GM23338 (cell line): ENCODE measurements at regions not wholly inside any gene's neighbourhood (a gene's known extent, or its start where the extent isn't known, plus 50 kb on each side); places are given as distances from the start of the nearest gene placed in this dataset.

Experiments used
- ATAC-seq: fragments of 200-7000 bp; cut with Tn5 transposase; 3 replicates; pipeline ENCODE4 v1.9.1; 2020
- DNase-seq: peaks from one replicate; pipeline ENCODE4 v3.0.0-alpha.2; 2015; ENCODE audit warnings: low spot score
- H2AFZ ChIP-seq: fragments of 200-600 bp; sonication (generic); 2 replicates; pipeline ENCODE4 v1.8.0; 2016; ENCODE audit warnings: antibody characterized with exemption, mild to moderate bottlenecking, moderate library complexity
- H3F3A ChIP-seq: fragments of 200-600 bp; sonication (generic); replicated peaks from 2 replicates; pipeline ENCODE4 v1.8.0; 2017; ENCODE audit warnings: antibody characterized with exemption, mixed run types, low read depth
- H3K27ac ChIP-seq: fragments of 200-600 bp; sonication (generic); 2 replicates; pipeline ENCODE4 v1.6.1; 2016; ENCODE audit warnings: low read depth
- H3K27me3 ChIP-seq: fragments of 200-600 bp; sonication (generic); 2 replicates; pipeline ENCODE4 v1.8.0; 2016; ENCODE audit warnings: mild to moderate bottlenecking, mixed run types, moderate library complexity; ENCODE audit not compliant: insufficient read depth
- H3K36me3 ChIP-seq: fragments of 200-600 bp; sonication (generic); 2 replicates; pipeline ENCODE4 v1.8.0; 2016; ENCODE audit warnings: mild to moderate bottlenecking; ENCODE audit not compliant: insufficient read depth
- H3K4me1 ChIP-seq: fragments of 200-600 bp; sonication (generic); 2 replicates; pipeline ENCODE4 v1.8.0; 2016; ENCODE audit warnings: mild to moderate bottlenecking, moderate library complexity; ENCODE audit not compliant: insufficient read depth
- H3K4me2 ChIP-seq: fragments of 200-600 bp; sonication (generic); 2 replicates; pipeline ENCODE4 v1.7.1; 2017; ENCODE audit warnings: mixed run types
- H3K4me3 ChIP-seq: fragments of 200-600 bp; sonication (generic); 2 replicates; pipeline ENCODE4 v1.6.1; 2016; ENCODE audit warnings: mixed run types
- H3K79me2 ChIP-seq: fragments of 200-600 bp; sonication (generic); replicated peaks from 2 replicates; pipeline ENCODE4 v1.8.0; 2017; ENCODE audit warnings: mild to moderate bottlenecking; ENCODE audit not compliant: insufficient read depth
- H3K9me2 ChIP-seq: fragments of 200-600 bp; sonication (generic); 2 replicates; pipeline ENCODE4 v1.8.0; 2017; ENCODE audit not compliant: insufficient read depth
- H4K20me1 ChIP-seq: fragments of 200-600 bp; sonication (generic); replicated peaks from 2 replicates; pipeline ENCODE4 v1.8.0; 2017; ENCODE audit warnings: mild to moderate bottlenecking; ENCODE audit not compliant: insufficient read depth
- H3K27ac Mint-ChIP-seq: 2 replicates; pipeline ENCODE4 v1.8.0; 2020; ENCODE audit warnings: inconsistent platforms, mild to moderate bottlenecking, moderate library complexity, mixed read lengths
- H3K27me3 Mint-ChIP-seq: 3 replicates; pipeline ENCODE4 v1.8.0; 2022; ENCODE audit warnings: low read depth, mild to moderate bottlenecking, moderate library complexity, mixed read lengths, inconsistent platforms; ENCODE audit not compliant: insufficient read depth, poor library complexity
- H3K36me3 Mint-ChIP-seq: 3 replicates; pipeline ENCODE4 v1.8.0; 2021; ENCODE audit warnings: low read depth, mild to moderate bottlenecking, inconsistent platforms, moderate library complexity, mixed read lengths
- H3K4me1 Mint-ChIP-seq: 3 replicates; pipeline ENCODE4 v1.8.0; 2020; ENCODE audit warnings: mild to moderate bottlenecking, inconsistent platforms, mixed read lengths
- H3K4me3 Mint-ChIP-seq: 3 replicates; pipeline ENCODE4 v1.8.0; 2021; ENCODE audit warnings: moderate library complexity, mild to moderate bottlenecking, inconsistent platforms, mixed read lengths
- H3K9me3 Mint-ChIP-seq: 3 replicates; pipeline ENCODE4 v1.8.0; 2020; ENCODE audit warnings: moderate library complexity, mild to moderate bottlenecking, inconsistent platforms, mixed read lengths
- CTCF ChIP-seq, 2 experiments: fragments of 200-600 bp in 1 of 2; sonication (generic) in 1 of 2; conservative IDR thresholded peaks; 2 replicates each; pipeline versions ENCODE4 v1.5.1 to v1.6.1; 2016 to 2017; ENCODE audit warnings: antibody characterized with exemption in 2 of 2, low read depth in 2 of 2, mild to moderate bottlenecking in 2 of 2, moderate library complexity in 1 of 2
- ETS1 ChIP-seq: IDR thresholded peaks from 2 replicates; pipeline ENCODE4 v1.6.1; 2016; ENCODE audit warnings: antibody characterized with exemption
- EZH2phosphoT487 ChIP-seq: fragments of 200-600 bp; sonication (generic); IDR thresholded peaks from one replicate; pipeline ENCODE4 v1.8.1; 2018; ENCODE audit warnings: antibody characterized with exemption; ENCODE audit not compliant: unreplicated experiment
- JUNB ChIP-seq: IDR thresholded peaks from one replicate; pipeline ENCODE4 v1.6.1; 2016; ENCODE audit warnings: antibody characterized with exemption; ENCODE audit not compliant: unreplicated experiment
- REST ChIP-seq: IDR thresholded peaks from one replicate; pipeline ENCODE4 v1.6.1; 2018; ENCODE audit warnings: antibody characterized with exemption; ENCODE audit not compliant: unreplicated experiment
- ZNF114 ChIP-seq: fragments of 250-450 bp; sonication (Bioruptor Pico); IDR thresholded peaks from 2 replicates; pipeline ENCODE4 v1.5.0; 2020; ENCODE audit warnings: mild to moderate bottlenecking, moderate library complexity
- ZNF331 ChIP-seq: fragments of 250-450 bp; sonication (Bioruptor Pico); IDR thresholded peaks from 2 replicates; pipeline ENCODE4 v1.5.0; 2020; ENCODE audit warnings: low read depth, mild to moderate bottlenecking, moderate library complexity

- TF ChIP-seq ETS1 (no peak), ZNF331 (no peak), REST (no peak), ZNF114 (no peak), JUNB (no peak)
Observed at GRCh38 chr10:76787746-76788451, 849.7 kb downstream of the KCNMA1 start (continued).

- H3K79me2 ChIP-seq: no peaks in the 10 kb centered on the region
- Mint-ChIP-seq H3K27ac (no peak overlapping the region), H3K4me3 (no peak overlapping the region), H3K9me3 (peaks cover 15% of the 10 kb centered on the region), H3K4me1 (no peaks in the 10 kb centered on the region), H3K36me3 (peaks cover 16% of the 10 kb centered on the region), H3K27me3 (peaks cover 2% of the 10 kb centered on the region)
- no peak overlapping the region for H3K4me3 ChIP-seq
- peaks cover 11% of the 10 kb centered on the region; the same call in 1 of the 2 replicates for H3K9me2 ChIP-seq
- H3K4me2 ChIP-seq: no peak overlapping the region
- DNase-seq (no peak), ATAC-seq (no peak)
- TF ChIP-seq JUNB (no peak), ZNF331 (no peak), EZH2phosphoT487 (no peak)
- H3K27me3 ChIP-seq: no peaks in the 10 kb centered on the region
- H3K36me3 ChIP-seq: no peaks in the 10 kb centered on the region
- peaks cover under 1% of the 10 kb centered on the region; the same call in 1 of the 2 replicates for H3K4me1 ChIP-seq
- no peak overlapping the region for H2AFZ ChIP-seq
- H3K27ac ChIP-seq: no peak overlapping the region
- H3F3A ChIP-seq: no peaks in the 10 kb centered on the region
- no peaks in the 10 kb centered on the region for H4K20me1 ChIP-seq
Observed at GRCh38 chr10:76786504-76787072, 851.0 kb downstream of the KCNMA1 start.

- no peaks in the 10 kb centered on the region for H3K36me3 ChIP-seq
- H3K27ac Mint-ChIP-seq: no peak overlapping the region
- no peak overlapping the region for H3K4me3 ChIP-seq
- no peak overlapping the region for H3K27ac ChIP-seq
- H3K36me3 Mint-ChIP-seq: peaks cover 17% of the 10 kb centered on the region; the same call in 2 of the 3 replicates
- no peak overlapping the region for H2AFZ ChIP-seq
- no peak for DNase-seq
- H3K4me1 ChIP-seq: peaks cover 23% of the 10 kb centered on the region
- H3K27me3 Mint-ChIP-seq: peaks cover 2% of the 10 kb centered on the region
- no peak for ATAC-seq
- peaks cover 18% of the 10 kb centered on the region for H3K9me3 Mint-ChIP-seq
- H3K9me2 ChIP-seq: peaks cover 5% of the 10 kb centered on the region; the same call in 1 of the 2 replicates
- H3K27me3 ChIP-seq: no peaks in the 10 kb centered on the region
- no peak overlapping the region for H3K4me2 ChIP-seq
- no peaks in the 10 kb centered on the region for H3K79me2 ChIP-seq
- peaks cover 17% of the 10 kb centered on the region for H3K4me1 Mint-ChIP-seq
- no peak overlapping the region for H3K4me3 Mint-ChIP-seq
- no peaks in the 10 kb centered on the region for H4K20me1 ChIP-seq
- H3F3A ChIP-seq: no peaks in the 10 kb centered on the region
- TF ChIP-seq CTCF (conservative IDR thresholded peaks at IDR 0.05; ENCODE audit: low read depth in 2 of 2) (no peak), EZH2phosphoT487 (no peak)
Observed at GRCh38 chr10:76784076-76784475, 853.5 kb downstream of the KCNMA1 start.
